Endometrium (tissue), 2 donors: ENCODE measurements at regions not wholly inside any gene's neighbourhood (a gene's known extent, or its start where the extent isn't known, plus 50 kb on each side); places are given as distances from the start of the nearest gene placed in this dataset.
"Not testable (repeated sequence)": the region's sequence is repeated elsewhere in the genome, so short reads cannot be mapped to it uniquely, and the experiment has no call there.

ENCODE experiments used
- FAIRE-seq: peaks from 2 replicates; lab custom pipeline; 2012; peaks lifted over from hg19 to GRCh38; lab: Jason Lieb, UNC
- donor health status: control.
- donor health status: control.

DNA sequence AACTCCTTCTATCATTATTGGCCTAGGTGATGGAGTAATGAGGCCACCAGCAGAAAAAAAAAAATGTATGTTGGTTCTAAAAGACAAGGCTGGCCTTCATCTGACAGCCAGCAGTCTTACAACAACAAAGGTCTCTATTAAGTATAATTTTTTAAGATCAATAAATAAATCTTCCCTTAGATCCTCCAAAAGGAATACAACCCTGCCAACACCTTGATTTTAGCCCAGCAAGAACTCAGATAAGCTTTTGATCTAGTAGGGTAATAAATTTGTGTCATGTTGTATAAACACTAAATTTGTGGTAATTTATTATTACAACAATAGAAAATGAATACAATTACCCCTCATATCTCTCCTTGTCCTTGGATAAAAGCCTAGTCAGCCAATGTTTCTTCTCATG lies 633.2 kb upstream of the FAM174A start:
- no peak for FAIRE-seq

DNA sequence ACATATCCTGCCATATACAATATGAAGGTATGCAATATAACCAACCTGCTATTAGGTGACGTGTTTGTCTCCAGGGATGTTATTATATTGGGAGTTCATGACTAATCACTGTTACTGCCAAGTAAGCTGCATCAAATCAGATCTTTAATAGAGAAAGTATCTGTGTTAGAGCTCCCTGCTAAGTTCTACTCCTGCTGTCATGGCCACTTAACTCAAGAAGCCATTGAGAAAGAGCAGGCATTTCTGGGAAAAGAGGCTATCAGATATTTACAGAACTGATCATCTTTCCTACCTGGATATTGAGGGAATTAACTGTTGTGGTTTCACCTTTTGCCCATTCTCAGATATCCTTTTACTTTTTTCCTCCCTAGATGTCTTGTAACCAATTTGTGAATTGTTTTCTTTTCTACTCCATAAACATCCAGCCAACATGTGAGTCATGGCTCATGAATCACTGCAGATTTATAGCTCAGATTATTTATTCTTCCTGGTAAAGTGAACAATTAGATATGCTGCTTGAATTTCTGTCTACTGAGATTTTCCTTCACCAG lies 634.8 kb upstream of the FAM174A start:
- no peak for FAIRE-seq

DNA sequence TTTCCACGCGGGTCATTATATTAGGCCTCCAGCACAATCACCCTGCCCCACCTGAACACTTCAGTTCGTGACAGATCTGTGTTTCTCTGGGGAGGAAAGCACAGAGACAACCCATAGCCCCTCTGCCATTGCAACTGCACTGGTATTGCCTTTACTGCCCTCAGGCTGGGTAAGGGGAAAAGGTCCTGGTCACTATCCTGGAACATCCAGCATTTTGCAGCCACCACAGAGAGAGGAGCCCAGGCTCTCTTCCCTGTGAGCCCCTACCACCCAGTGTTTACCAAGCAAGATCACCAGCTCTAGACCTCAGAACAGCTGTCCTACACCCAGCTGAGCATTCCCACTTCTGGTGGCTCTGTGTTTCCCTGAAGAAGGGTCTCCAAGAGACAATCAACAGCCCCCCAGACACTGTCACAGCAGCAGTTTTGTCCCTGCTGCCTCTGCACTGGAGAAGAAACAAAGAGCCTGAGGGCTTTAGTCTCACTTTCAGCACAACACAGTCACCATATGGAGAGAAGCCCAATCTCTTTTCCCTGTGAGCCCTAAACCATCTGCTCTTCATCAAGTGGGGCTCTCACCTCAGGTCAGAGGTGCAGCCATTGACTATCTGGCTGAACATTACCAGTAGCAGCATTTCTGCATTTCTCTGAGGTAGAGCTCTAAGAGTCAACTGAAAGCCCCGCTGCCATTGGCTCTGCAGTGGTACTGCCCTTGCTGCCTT lies 655.2 kb upstream of the FAM174A start:
- no peak for FAIRE-seq

DNA sequence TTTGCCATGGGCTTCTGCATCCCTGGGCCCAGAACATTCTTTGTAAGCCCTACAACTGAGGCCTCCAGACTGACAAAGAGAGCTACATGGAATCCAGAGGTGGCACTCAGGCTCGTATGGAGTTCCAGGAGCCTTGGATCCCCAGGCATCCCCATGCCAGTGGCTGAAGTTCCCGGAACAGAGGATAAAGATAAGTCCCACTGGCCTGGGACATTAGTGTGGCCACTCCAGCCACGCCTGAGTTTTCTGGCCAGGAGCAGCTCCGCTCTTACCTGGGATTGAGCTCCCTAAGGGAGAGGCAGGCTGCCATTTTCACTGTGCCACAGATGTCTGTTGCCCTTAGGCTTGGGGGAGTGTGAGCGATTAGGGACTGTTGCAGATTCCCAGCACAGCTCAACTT lies 656.3 kb upstream of the FAM174A start:
- no peak for FAIRE-seq

DNA sequence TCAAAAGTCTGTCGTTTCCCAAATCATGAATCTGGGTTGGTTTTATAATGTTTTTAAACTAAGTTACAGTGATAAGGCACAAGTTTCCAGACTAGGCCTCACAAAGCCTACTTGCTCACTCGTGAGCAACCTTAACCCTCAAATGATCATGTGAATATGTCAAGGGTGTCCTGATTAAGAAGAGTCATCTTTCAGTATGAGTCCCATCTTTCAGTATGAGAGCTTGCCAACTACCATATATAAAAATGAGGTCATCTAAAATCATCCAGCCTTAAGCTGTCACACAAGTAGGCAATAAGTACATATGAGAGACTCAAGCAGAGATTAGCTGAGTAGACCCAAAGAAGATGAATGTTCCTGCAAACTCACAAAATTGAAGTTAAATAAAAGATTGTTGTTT lies 668.4 kb upstream of the FAM174A start:
- no peak for FAIRE-seq

DNA sequence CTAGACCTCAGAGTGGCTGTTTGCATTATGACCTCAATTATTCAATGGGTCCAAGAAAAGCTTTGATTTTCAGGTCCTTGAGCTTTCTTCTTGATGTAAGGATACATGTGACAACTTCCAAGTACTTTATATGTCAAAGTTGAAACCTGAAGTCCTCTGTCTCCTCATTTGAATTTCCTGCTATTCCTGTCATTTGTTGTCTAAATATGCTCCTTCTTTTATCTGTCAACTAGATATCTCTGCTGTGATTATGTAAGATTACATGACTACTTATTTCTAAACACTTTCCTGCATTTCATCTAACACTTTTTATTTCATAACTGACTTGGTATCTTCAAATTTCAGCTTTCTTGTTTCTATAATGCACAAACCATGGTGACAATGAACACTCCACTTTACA lies 670.0 kb upstream of the FAM174A start:
- no peak for FAIRE-seq

DNA sequence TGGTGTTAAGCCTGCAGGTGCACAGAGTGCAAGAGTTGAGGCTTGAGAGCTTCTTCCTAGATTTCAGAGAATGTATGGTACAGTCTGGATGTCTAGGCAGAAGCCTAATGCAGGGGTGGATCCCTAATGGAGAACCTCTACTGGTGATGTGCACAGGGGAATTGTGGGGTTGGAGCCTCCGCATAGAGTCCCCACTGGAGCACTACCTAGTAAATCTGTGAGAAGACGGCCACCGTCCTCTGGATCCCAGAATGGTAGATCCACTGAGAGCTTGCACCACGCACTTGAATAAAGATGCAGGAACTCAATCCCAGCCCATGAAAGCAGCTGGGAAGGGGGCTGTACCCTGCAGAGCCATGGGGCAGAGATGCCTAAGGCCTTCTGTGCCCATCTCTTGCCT lies 699.4 kb upstream of the FAM174A start:
- FAIRE-seq: no peak

DNA sequence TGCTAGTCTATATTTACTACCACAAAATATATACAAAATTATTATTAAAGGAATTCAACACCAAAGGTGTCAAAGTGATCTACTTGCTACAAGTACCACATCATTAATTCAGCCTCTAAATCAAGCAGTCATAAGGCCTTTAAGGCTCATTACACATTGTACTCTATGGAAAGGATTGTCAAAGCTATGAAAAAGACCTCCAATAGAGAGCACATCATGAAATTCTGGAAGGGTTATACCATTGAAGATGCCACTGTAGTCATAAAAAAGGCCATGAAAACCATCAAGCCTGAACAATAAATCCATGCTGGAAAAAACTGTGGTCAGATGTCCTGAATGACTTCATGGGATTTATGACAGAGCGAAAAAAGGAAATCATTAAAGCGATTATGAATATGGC lies 708.0 kb upstream of the FAM174A start:
- FAIRE-seq: no peak

DNA sequence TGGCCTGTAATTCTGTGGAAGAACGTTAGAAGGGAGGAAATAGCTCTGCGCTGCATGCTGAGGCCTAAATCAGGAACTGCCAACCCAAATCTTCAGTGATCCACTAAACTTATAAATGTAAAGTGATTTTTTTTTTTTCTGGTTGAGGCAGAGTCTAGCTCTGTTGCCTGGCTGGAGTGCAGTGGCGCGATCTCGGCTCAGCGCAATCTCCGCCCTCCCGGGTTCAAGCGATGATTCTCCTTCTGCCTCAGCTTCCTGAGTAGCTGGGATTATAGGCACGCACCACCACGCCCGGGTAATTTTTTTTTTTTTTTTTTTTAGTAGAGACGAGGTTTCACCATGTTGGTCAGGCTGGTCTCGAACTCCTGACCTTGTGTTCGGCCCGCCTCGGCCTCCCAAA lies 717.4 kb upstream of the FAM174A start:
- FAIRE-seq: no peak

DNA sequence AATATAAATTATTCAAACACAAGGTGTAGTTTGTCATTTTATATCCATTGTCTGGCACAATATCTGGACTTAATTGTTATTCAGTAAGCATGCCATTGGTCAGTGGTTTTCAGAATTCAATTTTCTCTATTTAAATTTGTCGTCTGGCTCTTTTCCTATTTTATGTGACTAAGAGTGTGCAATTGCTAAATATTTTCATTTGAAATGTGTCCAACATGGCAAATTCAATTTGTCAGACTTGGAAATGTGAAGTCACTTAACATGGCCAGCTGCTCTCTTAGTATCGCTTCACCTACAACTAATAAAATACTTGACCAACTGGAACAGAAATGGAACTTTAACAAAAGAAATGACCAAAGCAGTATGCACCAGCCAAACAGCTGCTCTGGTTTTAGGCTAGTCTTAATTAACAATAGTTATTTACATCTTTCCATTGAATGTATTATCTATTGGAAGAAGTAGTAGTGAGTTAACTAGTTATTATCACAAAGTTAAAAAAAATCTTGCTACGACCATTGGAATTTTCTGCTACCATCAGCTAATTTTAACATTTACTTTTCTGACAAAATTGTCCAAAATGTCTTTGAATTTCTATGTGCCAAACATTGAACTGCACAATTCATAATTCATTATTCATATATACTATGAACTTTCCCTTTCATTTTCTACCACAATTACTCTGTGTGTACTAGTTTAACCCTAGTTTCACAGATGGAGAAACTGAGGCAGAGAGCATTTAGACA lies 720.7 kb upstream of the FAM174A start:
- no peak for FAIRE-seq

DNA sequence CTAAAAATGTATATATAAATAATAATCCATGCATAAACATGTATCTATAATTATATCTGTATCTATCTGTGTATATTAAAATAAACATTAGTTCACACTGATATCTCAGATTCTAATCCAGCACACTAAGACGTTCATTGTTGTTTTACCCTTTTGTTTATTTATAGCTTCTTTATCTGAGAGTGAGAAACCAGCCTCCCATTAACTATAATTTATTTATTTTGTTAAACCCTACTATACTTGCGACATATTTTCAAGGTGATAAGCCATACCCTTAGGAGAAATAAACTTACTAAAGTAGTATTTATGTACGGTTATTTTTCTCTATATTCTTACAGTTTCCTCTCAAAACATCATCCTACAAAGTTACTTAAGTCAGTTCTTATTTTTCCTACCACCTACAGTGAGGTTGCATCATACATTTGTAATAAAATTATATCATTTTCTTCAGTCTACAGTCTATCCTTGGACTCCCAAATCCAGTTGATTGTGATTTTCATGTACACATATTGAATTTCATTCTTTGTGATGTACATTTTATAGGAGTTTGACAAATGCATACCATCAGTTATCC lies 726.4 kb upstream of the FAM174A start:
- no peak for FAIRE-seq

DNA sequence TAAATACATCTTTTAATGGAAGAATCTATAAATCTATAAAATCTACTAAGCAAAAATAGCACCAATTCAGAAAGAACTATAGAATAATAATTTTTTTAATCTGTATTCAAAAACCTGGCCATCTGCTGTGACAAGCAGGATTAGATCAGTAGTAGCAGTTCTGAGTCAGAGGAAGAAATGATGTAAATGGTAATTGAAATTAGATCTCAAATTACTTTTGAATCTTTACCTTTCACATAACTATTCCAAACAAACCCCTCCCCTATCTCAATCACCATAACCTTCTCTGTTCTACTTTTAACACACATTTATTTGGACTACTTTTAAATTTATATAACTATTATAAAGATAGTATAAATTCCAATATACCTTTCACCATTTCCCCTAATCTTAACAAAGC lies 727.8 kb upstream of the FAM174A start:
- no peak for FAIRE-seq

DNA sequence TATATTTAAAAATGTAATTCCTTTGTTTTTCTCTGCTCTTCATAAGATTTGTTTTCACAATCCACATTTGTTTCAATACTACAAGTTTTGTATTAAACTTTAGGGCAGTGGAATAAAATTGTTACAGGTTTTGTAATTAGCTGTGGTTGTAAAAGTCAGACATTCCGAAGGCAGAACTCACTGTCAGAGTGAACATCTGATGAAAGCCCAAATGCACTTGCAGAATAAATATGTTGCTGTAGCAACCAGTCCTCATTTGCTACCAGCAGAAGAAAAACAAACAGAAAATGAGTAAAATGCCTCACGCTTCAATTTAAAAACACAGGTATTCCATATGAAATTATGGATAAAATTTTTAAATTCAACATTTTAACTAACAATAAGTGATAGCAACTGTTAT lies 740.1 kb upstream of the FAM174A start:
- no peak for FAIRE-seq

DNA sequence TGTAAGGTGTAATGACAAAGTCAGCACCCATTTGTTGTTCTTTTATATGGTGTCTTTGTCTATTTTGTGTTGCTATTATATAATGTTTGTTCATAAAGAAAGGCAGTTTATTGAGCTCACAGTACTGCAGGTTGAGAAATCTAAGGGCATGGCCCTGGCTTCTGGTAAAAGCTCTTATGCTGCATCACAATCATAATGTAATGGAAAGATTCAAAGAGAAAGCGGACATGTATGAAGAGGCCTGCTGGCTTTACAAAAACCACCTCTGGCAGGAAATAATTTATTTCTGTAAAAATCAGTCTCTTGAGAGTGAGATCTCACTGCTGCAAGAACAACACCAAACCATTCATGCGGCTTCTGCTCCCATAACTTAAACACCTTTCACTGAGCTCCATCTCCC lies 746.7 kb upstream of the FAM174A start:
- no peak for FAIRE-seq

DNA sequence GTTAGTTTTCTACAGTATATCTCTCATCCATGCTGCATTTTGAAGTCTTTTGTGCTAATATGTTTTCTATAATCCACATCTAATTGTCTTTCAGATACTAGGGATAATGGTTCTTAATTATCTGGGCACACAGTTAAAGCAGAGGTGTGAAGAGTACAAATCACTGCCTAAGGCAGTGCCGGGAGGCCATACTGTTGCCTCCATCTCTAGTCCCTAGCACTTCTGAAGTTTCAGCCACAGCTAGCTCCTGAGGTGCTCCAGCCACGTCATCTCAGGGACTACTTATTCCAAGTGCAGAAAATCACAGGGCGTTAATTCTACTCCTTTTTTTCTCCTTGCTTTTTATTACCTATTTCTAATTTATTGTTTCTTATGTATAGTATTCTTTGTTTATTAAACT lies 760.0 kb upstream of the FAM174A start:
- FAIRE-seq: no peak

DNA sequence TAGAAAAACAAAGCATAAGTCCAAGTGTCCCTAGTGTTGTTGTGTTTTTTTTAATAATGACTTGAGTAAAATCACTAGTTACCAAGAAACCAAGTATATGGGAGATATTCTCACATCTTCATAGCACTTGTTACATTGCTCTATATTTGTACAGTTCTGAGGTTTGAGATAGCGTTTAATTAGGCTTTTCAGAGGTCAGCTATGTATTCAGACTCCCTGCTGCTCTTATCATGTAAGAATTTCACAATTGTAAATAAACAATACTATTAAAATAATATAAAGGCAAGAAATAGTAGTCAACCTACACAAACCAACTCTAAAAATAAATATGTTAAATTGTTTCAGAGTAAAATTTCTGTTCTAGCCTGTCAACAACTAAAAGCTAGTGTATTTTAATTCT lies 761.9 kb upstream of the FAM174A start:
- no peak for FAIRE-seq

DNA sequence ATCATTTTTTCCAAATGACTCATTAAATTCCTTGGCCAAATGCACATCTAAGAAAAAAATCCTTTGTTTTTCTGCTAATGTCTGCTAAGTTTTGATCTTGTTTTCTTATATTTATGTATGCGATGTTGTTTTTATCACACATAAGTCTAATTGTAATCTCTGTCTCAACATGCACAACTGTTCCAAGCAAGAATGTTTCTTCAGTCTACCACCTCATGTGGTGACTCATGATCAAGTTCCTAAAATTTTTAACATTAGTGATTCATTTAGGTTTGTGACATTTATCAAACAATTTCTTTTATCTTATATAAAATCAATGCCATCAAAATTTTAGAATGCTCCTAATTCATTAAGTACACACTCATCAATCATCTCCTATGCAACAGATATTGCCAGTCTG lies 763.9 kb upstream of the FAM174A start:
- no peak for FAIRE-seq

DNA sequence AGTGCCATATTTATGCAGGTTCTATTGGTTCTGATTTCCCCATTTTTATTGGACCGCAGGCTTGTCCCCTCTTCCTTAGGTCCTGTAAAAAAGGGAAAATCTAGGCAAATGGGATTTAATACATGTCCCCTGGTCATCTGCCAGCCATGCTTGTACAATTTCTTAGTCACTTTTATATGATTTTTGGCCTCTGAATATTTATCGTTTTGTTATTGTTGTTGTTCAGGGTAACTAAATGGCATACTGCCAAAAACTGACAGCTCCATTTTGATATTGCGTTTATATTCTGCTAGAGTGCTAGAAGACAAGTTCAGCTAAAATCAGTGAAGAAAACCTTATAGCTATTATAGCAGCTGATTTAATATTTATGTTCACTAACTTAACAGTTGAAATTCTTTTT lies 770.2 kb upstream of the FAM174A start:
- no peak for FAIRE-seq

DNA sequence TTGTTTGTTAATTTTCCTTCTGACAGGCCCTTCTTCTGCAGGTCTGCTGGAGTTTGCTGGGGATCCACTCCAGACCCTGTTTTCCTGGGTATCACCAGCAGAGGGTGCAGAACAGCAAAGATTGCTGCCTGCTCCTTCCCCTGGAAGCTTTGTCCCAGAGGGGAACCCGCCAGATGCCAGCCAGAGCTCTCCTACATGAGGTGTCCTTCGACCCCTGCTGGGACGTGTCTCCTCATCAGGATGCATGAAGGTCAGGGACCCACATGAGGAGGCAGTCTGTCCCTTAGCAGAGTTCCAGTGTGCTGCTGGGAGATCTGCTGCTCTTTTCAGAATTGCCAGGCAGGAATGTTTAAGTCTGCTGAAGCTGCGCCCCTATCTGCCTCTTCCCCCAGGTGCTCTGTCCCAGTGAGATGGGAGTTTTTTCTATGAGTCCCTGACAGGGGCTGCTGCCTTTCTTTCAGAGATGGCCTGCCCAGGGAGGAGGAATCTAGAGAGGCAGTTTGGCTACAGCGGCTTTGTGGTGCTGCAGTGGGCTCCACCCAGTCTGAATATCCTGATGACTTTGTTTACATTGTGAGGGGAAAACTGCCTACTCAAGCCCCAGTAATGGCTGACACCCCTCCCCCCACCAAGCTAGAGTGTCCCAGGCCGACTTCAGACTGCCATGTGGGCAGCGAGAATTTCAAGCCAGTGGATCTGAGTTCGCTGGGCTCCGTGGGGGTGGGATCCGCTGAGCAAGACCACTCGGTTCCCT lies 772.0 kb upstream of the FAM174A start:
- FAIRE-seq: no peak

DNA sequence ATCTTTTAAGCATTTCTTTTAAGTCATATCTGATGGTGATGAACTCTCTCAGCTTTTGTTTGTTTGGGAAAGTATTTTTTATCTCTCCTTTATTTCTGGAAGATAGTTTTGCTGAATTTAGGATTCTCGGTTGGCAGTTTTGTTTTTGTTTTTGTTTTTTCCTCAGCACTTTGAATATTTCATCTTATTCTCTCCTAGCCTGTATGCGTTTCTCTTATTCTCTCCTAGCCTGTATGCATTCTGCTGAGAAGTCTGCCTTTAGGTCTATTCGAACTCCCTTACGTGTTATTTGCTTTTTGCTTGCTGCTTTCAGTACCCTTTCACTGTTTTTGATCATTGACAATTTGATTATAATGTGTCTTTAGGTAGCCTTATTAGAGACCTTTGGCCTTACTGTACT lies 787.8 kb upstream of the FAM174A start:
- FAIRE-seq: no peak

DNA sequence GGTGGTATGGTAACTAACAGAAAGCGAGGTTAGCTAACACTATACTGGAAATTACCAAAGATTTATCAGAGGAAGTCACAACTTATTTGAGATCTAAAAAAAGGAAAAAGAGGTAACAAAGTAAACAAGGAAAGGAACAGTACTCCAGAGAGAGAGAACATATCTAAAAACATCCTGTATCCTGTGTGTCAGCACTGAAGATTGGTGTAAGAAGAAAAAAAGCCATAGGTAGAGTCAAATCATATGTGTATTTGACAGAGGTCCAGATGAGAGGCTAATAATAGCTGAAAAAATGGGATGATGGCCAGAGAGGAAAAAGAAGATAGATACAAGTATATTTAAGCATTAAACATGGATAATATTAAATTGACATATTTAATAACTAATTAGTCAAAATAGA lies 802.0 kb upstream of the FAM174A start:
- not testable (repeated sequence) for FAIRE-seq

DNA sequence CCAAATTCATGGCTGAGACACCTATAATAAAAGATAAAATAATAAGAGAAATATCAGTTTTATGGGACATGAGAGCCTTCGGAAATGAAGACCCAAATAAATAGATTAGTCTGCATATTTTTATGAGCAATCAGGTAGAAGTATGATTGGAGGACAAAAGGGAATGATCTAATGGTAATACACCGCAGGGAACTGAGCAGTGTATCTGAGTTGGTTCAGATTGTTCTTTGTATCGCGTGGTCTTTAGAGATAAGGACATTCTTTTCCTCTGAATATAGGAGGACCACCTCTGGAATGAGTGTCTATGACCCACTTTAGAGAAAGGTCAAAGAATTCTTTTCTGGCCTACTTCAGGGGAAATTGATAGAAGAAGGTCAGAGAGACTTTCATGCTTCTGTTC lies 801.8 kb upstream of the CHD1 start:
- not testable (repeated sequence) for FAIRE-seq
